Urinary bladder (tissue), 3 donors: ENCODE measurements at regions not wholly inside any gene's neighbourhood (a gene's known extent, or its start where the extent isn't known, plus 50 kb on each side); places are given as distances from the start of the nearest gene placed in this dataset.

ENCODE experiments used
- DNase-seq: peaks from one replicate; pipeline ENCODE4 v3.0.0-alpha.2; 2015; ENCODE audit errors: extremely low spot score
- H3K27ac ChIP-seq: one replicate; pipeline ENCODE4 v1.5.1; 2013; ENCODE audit warnings: low read depth, mild to moderate bottlenecking, moderate library complexity
- H3K36me3 ChIP-seq: one replicate; pipeline ENCODE4 v1.6.1; 2013; ENCODE audit warnings: mild to moderate bottlenecking, moderate library complexity; ENCODE audit not compliant: insufficient read depth
- H3K4me1 ChIP-seq: one replicate; pipeline ENCODE4 v1.6.1; 2013; ENCODE audit warnings: mild to moderate bottlenecking, moderate library complexity; ENCODE audit not compliant: insufficient read depth
- H3K4me3 ChIP-seq: one replicate; pipeline ENCODE4 v1.5.1; 2013; ENCODE audit warnings: low read depth, low read length
- WGBS: extraction: QIAGEN DNeasy Blood & Tissue Kit; methylation state at CpG from one replicate; pipeline ENCODE4 v1.1.7; 2013; 5-methylcytosine and 5-hydroxymethylcytosine counted together
- donor health status: healthy with polysubstance abuse.
- donor health status: healthy.

GRCh38 chr11:95595973-95596489 lies 193.6 kb downstream of the FAM76B start:
- 90% methylated on average over 2 of the region's 2 CpGs for WGBS
- Histone ChIP-seq H3K4me3 (no peak overlapping the region), H3K36me3 (no peaks in the 10 kb centered on the region), H3K4me1 (no peaks in the 10 kb centered on the region), H3K27ac (no peak overlapping the region)
- DNase-seq, result no peak

- Histone ChIP-seq H3K4me1 (no peaks in the 10 kb centered on the region), H3K4me3 (no peak overlapping the region), H3K36me3 (no peaks in the 10 kb centered on the region), H3K27ac (no peak overlapping the region)
- DNase-seq, result no peak
- WGBS, result 96% methylated on average over 3 of the region's 3 CpGs
Observed at GRCh38 chr11:95595541-95595940, 194.0 kb downstream of the FAM76B start.

GRCh38 chr11:95593111-95593510 lies 196.5 kb downstream of the FAM76B start:
- DNase-seq, result no peak
- 64% methylated on average over 3 of the region's 3 CpGs for WGBS

GRCh38 chr11:95592471-95592870 lies 197.1 kb downstream of the FAM76B start:
- H3K36me3 ChIP-seq, result no peaks in the 10 kb centered on the region
- DNase-seq, result peak; percentile 29
- H3K4me1 ChIP-seq, result no peaks in the 10 kb centered on the region
- H3K27ac ChIP-seq, result no peak overlapping the region
- no peak overlapping the region for H3K4me3 ChIP-seq
- 45% methylated on average over 4 of the region's 4 CpGs for WGBS

More at GRCh38 chr11:95593111-95593510, 196.5 kb downstream of the FAM76B start:
- Histone ChIP-seq H3K4me1 (no peaks in the 10 kb centered on the region), H3K36me3 (no peaks in the 10 kb centered on the region), H3K27ac (no peak overlapping the region), H3K4me3 (no peak overlapping the region)

GRCh38 chr11:95589893-95590612 lies 199.5 kb downstream of the FAM76B start:
- Histone ChIP-seq H3K27ac (no peak overlapping the region), H3K36me3 (no peaks in the 10 kb centered on the region), H3K4me3 (no peak overlapping the region), H3K4me1 (no peaks in the 10 kb centered on the region)
- no peak for DNase-seq
- 85% methylated on average over 10 of the region's 10 CpGs for WGBS

- no peak overlapping the region for H3K4me3 ChIP-seq
- WGBS, result 89% methylated on average over 3 of the region's 3 CpGs
- no peaks in the 10 kb centered on the region for H3K4me1 ChIP-seq
- H3K27ac ChIP-seq, result no peak overlapping the region
- H3K36me3 ChIP-seq, result no peaks in the 10 kb centered on the region
- DNase-seq, result no peak
Observed at GRCh38 chr11:95588821-95589220, 200.8 kb downstream of the FAM76B start.

GRCh38 chr11:95586661-95587060 lies 202.9 kb downstream of the FAM76B start:
- Histone ChIP-seq H3K36me3 (no peaks in the 10 kb centered on the region), H3K27ac (no peak overlapping the region)
- 78% methylated on average over 4 of the region's 4 CpGs for WGBS

GRCh38 chr11:95586155-95586554 lies 203.4 kb downstream of the FAM76B start:
- no peaks in the 10 kb centered on the region for H3K36me3 ChIP-seq
- DNase-seq, result no peak
- 98% methylated on average over 1 of the region's 1 CpG for WGBS
- no peaks in the 10 kb centered on the region for H3K4me1 ChIP-seq
- H3K27ac ChIP-seq, result no peak overlapping the region
- no peak overlapping the region for H3K4me3 ChIP-seq

More at GRCh38 chr11:95586661-95587060, 202.9 kb downstream of the FAM76B start:
- H3K4me1 ChIP-seq, result no peaks in the 10 kb centered on the region
- no peak for DNase-seq
- H3K4me3 ChIP-seq, result no peak overlapping the region

GRCh38 chr11:95585752-95586077 lies 203.9 kb downstream of the FAM76B start:
- H3K4me1 ChIP-seq, result no peaks in the 10 kb centered on the region
- 72% methylated on average over 4 of the region's 4 CpGs for WGBS
- DNase-seq, result no peak
- no peaks in the 10 kb centered on the region for H3K36me3 ChIP-seq
- H3K27ac ChIP-seq, result no peak overlapping the region
- no peak overlapping the region for H3K4me3 ChIP-seq

GRCh38 chr11:95585069-95585751 lies 204.4 kb downstream of the FAM76B start:
- Histone ChIP-seq H3K36me3 (no peaks in the 10 kb centered on the region), H3K27ac (no peak overlapping the region), H3K4me3 (no peak overlapping the region), H3K4me1 (no peaks in the 10 kb centered on the region)
- WGBS, result 70% methylated on average over 3 of the region's 3 CpGs
- no peak for DNase-seq

- Histone ChIP-seq H3K4me3 (no peak overlapping the region), H3K4me1 (no peaks in the 10 kb centered on the region), H3K36me3 (no peaks in the 10 kb centered on the region), H3K27ac (no peak overlapping the region)
- 90% methylated on average over 2 of the region's 2 CpGs for WGBS
- DNase-seq, result no peak
Observed at GRCh38 chr11:95584589-95584988, 205.0 kb downstream of the FAM76B start.

- H3K27ac ChIP-seq, result no peak overlapping the region
- DNase-seq, result no peak
- H3K4me3 ChIP-seq, result no peak overlapping the region
- WGBS, result 65% methylated on average over 3 of the region's 3 CpGs
- H3K4me1 ChIP-seq, result no peaks in the 10 kb centered on the region
- no peaks in the 10 kb centered on the region for H3K36me3 ChIP-seq
Observed at GRCh38 chr11:95584180-95584579, 205.4 kb downstream of the FAM76B start.

- Histone ChIP-seq H3K4me3 (no peak overlapping the region), H3K27ac (no peak overlapping the region), H3K36me3 (no peaks in the 10 kb centered on the region), H3K4me1 (no peaks in the 10 kb centered on the region)
- no peak for DNase-seq
- whole genome bisulfite sequencing, result 94% methylated on average over 2 of the region's 2 CpGs
Observed at GRCh38 chr11:95577716-95578460, 211.7 kb downstream of the FAM76B start.
